ENCODE measurements at regions not wholly inside any gene's neighbourhood (a gene's known extent, or its start where the extent isn't known, plus 50 kb on each side); places are given as distances from the start of the nearest gene placed in this dataset.

DNA sequence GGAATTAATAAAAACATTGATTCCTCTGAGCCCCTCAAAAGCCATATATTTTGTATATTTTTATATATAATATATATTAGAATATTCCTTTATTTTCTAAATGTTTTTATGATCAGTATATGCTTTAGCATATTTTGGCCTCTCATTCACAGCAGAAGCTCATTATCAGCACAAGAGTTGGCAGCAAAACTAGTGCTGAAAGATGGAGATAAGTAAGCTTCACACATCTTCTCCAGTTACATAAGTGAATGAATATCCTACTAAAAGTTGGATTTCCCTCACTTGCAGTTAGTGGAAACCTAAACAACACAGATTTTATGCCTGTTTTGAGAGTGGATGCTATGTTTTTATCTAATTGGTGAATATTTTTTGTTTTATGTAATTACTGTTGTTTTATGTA, 1303.8 kb upstream of the ADGRB3 start:
- TF ChIP-seq, protein P1, sequence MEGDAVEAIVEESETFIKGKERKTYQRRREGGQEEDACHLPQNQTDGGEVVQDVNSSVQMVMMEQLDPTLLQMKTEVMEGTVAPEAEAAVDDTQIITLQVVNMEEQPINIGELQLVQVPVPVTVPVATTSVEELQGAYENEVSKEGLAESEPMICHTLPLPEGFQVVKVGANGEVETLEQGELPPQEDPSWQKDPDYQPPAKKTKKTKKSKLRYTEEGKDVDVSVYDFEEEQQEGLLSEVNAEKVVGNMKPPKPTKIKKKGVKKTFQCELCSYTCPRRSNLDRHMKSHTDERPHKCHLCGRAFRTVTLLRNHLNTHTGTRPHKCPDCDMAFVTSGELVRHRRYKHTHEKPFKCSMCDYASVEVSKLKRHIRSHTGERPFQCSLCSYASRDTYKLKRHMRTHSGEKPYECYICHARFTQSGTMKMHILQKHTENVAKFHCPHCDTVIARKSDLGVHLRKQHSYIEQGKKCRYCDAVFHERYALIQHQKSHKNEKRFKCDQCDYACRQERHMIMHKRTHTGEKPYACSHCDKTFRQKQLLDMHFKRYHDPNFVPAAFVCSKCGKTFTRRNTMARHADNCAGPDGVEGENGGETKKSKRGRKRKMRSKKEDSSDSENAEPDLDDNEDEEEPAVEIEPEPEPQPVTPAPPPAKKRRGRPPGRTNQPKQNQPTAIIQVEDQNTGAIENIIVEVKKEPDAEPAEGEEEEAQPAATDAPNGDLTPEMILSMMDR (conservative IDR thresholded peaks at IDR 0.05; ENCODE audit: low read depth, low read length): no peak
- no peak for TF ChIP-seq EZH2 (IDR thresholded peaks at IDR 0.05; ENCODE audit: borderline replicate concordance, low read depth, low read length, poor library complexity, severe bottlenecking)

Measured in A673 (cell line).